Loucy (cell line): ENCODE measurements at regions not wholly inside any gene's neighbourhood (a gene's known extent, or its start where the extent isn't known, plus 50 kb on each side); places are given as distances from the start of the nearest gene placed in this dataset.

Source experiments
- EZH2phosphoT487 ChIP-seq: fragments of 200-600 bp; IDR thresholded peaks from 2 replicates; pipeline ENCODE4 v1.6.1; 2018; ENCODE audit warnings: antibody characterized with exemption, mild to moderate bottlenecking, moderate library complexity, borderline replicate concordance
- TF ChIP-seq, protein P1 (sequence below): fragments of 200-600 bp; sonication (generic); conservative IDR thresholded peaks from 2 replicates; pipeline ENCODE4 v1.5.1; 2014; ENCODE audit warnings: mild to moderate bottlenecking, antibody characterized with exemption, low read length

DNA sequence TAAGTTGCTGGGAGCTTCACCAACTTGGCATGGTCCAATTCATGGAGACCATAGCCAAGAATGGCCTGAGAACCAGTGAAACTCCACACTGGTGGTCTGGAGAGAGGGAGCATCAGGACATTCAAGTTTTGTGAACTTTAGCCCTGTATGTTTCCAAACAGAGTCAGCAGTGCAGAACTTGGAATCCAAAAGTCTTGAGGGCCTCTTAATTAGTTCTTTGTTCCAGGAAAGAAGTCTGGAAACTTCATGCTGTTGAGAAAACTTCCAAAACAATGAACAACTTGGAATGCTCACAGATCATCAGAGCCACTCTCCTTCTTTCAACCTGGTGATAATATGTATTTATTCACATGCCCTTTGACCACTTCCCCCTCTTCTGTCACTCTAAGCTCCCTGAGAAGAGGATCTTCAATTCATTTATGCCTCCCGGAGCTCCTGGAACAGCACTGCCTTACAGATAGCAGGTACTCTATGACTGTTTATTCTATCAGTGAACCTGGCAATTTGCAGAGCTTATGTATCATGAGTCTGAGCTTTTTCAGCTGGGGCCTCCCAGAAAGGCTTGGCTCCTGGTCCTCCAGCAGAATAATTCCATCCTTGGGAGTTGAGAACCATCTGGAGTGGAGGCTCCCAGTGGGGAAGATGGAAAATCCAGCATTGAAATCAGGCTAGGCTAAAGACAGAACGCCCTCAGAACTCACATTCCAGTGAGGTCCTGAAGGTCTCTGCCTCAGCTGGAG is 191.4 kb downstream of the KTN1 start:
- TF ChIP-seq, protein P1, sequence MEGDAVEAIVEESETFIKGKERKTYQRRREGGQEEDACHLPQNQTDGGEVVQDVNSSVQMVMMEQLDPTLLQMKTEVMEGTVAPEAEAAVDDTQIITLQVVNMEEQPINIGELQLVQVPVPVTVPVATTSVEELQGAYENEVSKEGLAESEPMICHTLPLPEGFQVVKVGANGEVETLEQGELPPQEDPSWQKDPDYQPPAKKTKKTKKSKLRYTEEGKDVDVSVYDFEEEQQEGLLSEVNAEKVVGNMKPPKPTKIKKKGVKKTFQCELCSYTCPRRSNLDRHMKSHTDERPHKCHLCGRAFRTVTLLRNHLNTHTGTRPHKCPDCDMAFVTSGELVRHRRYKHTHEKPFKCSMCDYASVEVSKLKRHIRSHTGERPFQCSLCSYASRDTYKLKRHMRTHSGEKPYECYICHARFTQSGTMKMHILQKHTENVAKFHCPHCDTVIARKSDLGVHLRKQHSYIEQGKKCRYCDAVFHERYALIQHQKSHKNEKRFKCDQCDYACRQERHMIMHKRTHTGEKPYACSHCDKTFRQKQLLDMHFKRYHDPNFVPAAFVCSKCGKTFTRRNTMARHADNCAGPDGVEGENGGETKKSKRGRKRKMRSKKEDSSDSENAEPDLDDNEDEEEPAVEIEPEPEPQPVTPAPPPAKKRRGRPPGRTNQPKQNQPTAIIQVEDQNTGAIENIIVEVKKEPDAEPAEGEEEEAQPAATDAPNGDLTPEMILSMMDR: no peak
- no peak for TF ChIP-seq EZH2phosphoT487
